Glutamatergic neuron (in vitro differentiated cells): ENCODE measurements at regions not wholly inside any gene's neighbourhood (a gene's known extent, or its start where the extent isn't known, plus 50 kb on each side); places are given as distances from the start of the nearest gene placed in this dataset.
"Not testable (repeated sequence)": the region's sequence is repeated elsewhere in the genome, so short reads cannot be mapped to it uniquely, and the experiment has no call there.

Experiments
- DNase-seq: peaks from one replicate; pipeline ENCODE4 v3.0.0; 2022
- H3K27ac Mint-ChIP-seq: one replicate; pipeline ENCODE4 v1.8.0; 2020; ENCODE audit warnings: mild to moderate bottlenecking, mixed read lengths, inconsistent platforms; ENCODE audit not compliant: unreplicated experiment
- H3K27me3 Mint-ChIP-seq: one replicate; pipeline ENCODE4 v1.8.0; 2020; ENCODE audit warnings: mild to moderate bottlenecking, moderate library complexity, mixed read lengths, inconsistent platforms; ENCODE audit not compliant: unreplicated experiment
- H3K36me3 Mint-ChIP-seq: one replicate; pipeline ENCODE4 v1.8.0; 2020; ENCODE audit warnings: mild to moderate bottlenecking, mixed read lengths, inconsistent platforms; ENCODE audit not compliant: unreplicated experiment
- H3K4me1 Mint-ChIP-seq: one replicate; pipeline ENCODE4 v1.8.0; 2020; ENCODE audit warnings: mild to moderate bottlenecking, low read depth, mixed read lengths, inconsistent platforms; ENCODE audit not compliant: unreplicated experiment
- H3K4me3 Mint-ChIP-seq: one replicate; pipeline ENCODE4 v1.8.0; 2020; ENCODE audit warnings: mild to moderate bottlenecking, mixed read lengths, inconsistent platforms; ENCODE audit not compliant: unreplicated experiment
- H3K9me3 Mint-ChIP-seq: one replicate; pipeline ENCODE4 v1.8.0; 2020; ENCODE audit warnings: mild to moderate bottlenecking, moderate library complexity, mixed read lengths, inconsistent platforms; ENCODE audit not compliant: unreplicated experiment

GRCh38 chr3:125781678-125782077 is 186.4 kb upstream of the OSBPL11 start:
- not testable (repeated sequence) for H3K9me3 Mint-ChIP-seq, H3K36me3 Mint-ChIP-seq

GRCh38 chr3:125790312-125790711 is 178.7 kb upstream of the ROPN1B start:
- not testable (repeated sequence) for H3K27me3 Mint-ChIP-seq, H3K4me3 Mint-ChIP-seq

More at GRCh38 chr3:125781678-125782077, 186.4 kb upstream of the OSBPL11 start:
- H3K27me3 Mint-ChIP-seq, H3K4me1 Mint-ChIP-seq, H3K27ac Mint-ChIP-seq, H3K4me3 Mint-ChIP-seq, DNase-seq: not testable (repeated sequence)

GRCh38 chr3:125791021-125791420 is 178.0 kb upstream of the ROPN1B start:
- H3K9me3 Mint-ChIP-seq, H3K27me3 Mint-ChIP-seq, H3K36me3 Mint-ChIP-seq, H3K4me1 Mint-ChIP-seq, H3K4me3 Mint-ChIP-seq, H3K27ac Mint-ChIP-seq, DNase-seq: not testable (repeated sequence)

More at GRCh38 chr3:125790312-125790711, 178.7 kb upstream of the ROPN1B start:
- H3K36me3 Mint-ChIP-seq, H3K9me3 Mint-ChIP-seq, H3K4me1 Mint-ChIP-seq, H3K27ac Mint-ChIP-seq, DNase-seq: not testable (repeated sequence)

- H3K4me1 Mint-ChIP-seq, H3K27me3 Mint-ChIP-seq, H3K4me3 Mint-ChIP-seq, H3K27ac Mint-ChIP-seq, DNase-seq: not testable (repeated sequence)
- peaks cover 34% of the 10 kb centered on the region for H3K36me3 Mint-ChIP-seq
- H3K9me3 Mint-ChIP-seq: peaks cover 14% of the 10 kb centered on the region
These were observed 159.0 kb upstream of the ROPN1B start for GRCh38 chr3:125810010-125810409.

- H3K9me3 Mint-ChIP-seq, H3K36me3 Mint-ChIP-seq, H3K4me1 Mint-ChIP-seq, H3K27ac Mint-ChIP-seq, H3K4me3 Mint-ChIP-seq, H3K27me3 Mint-ChIP-seq, DNase-seq: not testable (repeated sequence)
These were observed 146.8 kb upstream of the ROPN1B start for GRCh38 chr3:125822175-125822574.

GRCh38 chr3:125831005-125831750 is 137.8 kb upstream of the ROPN1B start:
- not testable (repeated sequence) for H3K4me3 Mint-ChIP-seq, H3K36me3 Mint-ChIP-seq, H3K4me1 Mint-ChIP-seq, DNase-seq, H3K27me3 Mint-ChIP-seq, H3K9me3 Mint-ChIP-seq, H3K27ac Mint-ChIP-seq

- H3K4me1 Mint-ChIP-seq, DNase-seq, H3K27me3 Mint-ChIP-seq, H3K9me3 Mint-ChIP-seq, H3K27ac Mint-ChIP-seq, H3K4me3 Mint-ChIP-seq, H3K36me3 Mint-ChIP-seq: not testable (repeated sequence)
These were observed 133.4 kb upstream of the ROPN1B start for GRCh38 chr3:125835562-125835961.

- not testable (repeated sequence) for H3K4me1 Mint-ChIP-seq, H3K4me3 Mint-ChIP-seq, H3K36me3 Mint-ChIP-seq, DNase-seq, H3K27ac Mint-ChIP-seq, H3K27me3 Mint-ChIP-seq, H3K9me3 Mint-ChIP-seq
These were observed 132.9 kb upstream of the ROPN1B start for GRCh38 chr3:125836011-125836551.

GRCh38 chr3:125836786-125837185 is 132.2 kb upstream of the ROPN1B start:
- H3K27ac Mint-ChIP-seq, H3K27me3 Mint-ChIP-seq, H3K4me1 Mint-ChIP-seq, H3K36me3 Mint-ChIP-seq, DNase-seq, H3K4me3 Mint-ChIP-seq, H3K9me3 Mint-ChIP-seq: not testable (repeated sequence)

GRCh38 chr3:125838857-125839256 is 130.1 kb upstream of the ROPN1B start:
- not testable (repeated sequence) for H3K4me1 Mint-ChIP-seq, H3K9me3 Mint-ChIP-seq, H3K4me3 Mint-ChIP-seq, H3K27ac Mint-ChIP-seq, DNase-seq, H3K36me3 Mint-ChIP-seq, H3K27me3 Mint-ChIP-seq

GRCh38 chr3:125840465-125840864 is 128.5 kb upstream of the ROPN1B start:
- H3K27ac Mint-ChIP-seq, H3K9me3 Mint-ChIP-seq, H3K27me3 Mint-ChIP-seq, H3K36me3 Mint-ChIP-seq, DNase-seq, H3K4me3 Mint-ChIP-seq, H3K4me1 Mint-ChIP-seq: not testable (repeated sequence)

- not testable (repeated sequence) for H3K4me1 Mint-ChIP-seq
These were observed 121.0 kb upstream of the ROPN1B start for GRCh38 chr3:125847966-125848365.

More at GRCh38 chr3:125847966-125848365, 121.0 kb upstream of the ROPN1B start:
- not testable (repeated sequence) for H3K9me3 Mint-ChIP-seq, H3K27me3 Mint-ChIP-seq, H3K27ac Mint-ChIP-seq, DNase-seq, H3K4me3 Mint-ChIP-seq
- H3K36me3 Mint-ChIP-seq: peaks cover 18% of the 10 kb centered on the region
